NCI-H510A treated with DMSO at 0.1 percent for 48 hours (cell line): ENCODE measurements at regions not wholly inside any gene's neighbourhood (a gene's known extent, or its start where the extent isn't known, plus 50 kb on each side); places are given as distances from the start of the nearest gene placed in this dataset.
"Not testable (repeated sequence)": the region's sequence is repeated elsewhere in the genome, so short reads cannot be mapped to it uniquely, and the experiment has no call there.

ENCODE experiments used
- DNase-seq: peaks from one replicate; lab custom pipeline; 2025; lab: John Stamatoyannopoulos, UW

- no peak for DNase-seq
Measured at GRCh38 chr5:82551192-82551591, 273.0 kb upstream of the RPS23 start.

- no peak for DNase-seq
Measured at GRCh38 chr5:82549263-82549662, 271.1 kb upstream of the RPS23 start.

DNA sequence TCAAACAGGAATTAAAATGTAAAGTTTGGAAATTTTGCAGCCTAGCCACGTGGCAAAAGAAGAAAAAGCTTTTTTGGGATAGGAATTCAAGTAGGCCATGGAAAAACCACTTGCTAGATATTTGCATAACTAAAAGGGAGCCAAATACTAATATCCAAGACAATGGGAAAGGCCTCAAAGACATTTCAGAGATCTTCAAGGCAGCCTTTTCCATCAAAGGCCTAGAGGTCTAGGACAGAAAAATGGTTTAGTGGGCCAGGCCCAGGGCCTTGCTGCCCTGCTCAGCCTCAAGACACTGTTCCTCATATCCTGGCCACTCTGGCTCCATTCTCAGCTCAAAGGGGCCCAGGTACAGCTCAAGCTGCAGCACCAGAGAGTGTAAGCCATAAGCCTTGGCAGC, 265.9 kb upstream of the RPS23 start:
- no peak for DNase-seq

- DNase-seq = no peak
Measured at GRCh38 chr5:82540301-82540700, 262.1 kb upstream of the RPS23 start.

DNA sequence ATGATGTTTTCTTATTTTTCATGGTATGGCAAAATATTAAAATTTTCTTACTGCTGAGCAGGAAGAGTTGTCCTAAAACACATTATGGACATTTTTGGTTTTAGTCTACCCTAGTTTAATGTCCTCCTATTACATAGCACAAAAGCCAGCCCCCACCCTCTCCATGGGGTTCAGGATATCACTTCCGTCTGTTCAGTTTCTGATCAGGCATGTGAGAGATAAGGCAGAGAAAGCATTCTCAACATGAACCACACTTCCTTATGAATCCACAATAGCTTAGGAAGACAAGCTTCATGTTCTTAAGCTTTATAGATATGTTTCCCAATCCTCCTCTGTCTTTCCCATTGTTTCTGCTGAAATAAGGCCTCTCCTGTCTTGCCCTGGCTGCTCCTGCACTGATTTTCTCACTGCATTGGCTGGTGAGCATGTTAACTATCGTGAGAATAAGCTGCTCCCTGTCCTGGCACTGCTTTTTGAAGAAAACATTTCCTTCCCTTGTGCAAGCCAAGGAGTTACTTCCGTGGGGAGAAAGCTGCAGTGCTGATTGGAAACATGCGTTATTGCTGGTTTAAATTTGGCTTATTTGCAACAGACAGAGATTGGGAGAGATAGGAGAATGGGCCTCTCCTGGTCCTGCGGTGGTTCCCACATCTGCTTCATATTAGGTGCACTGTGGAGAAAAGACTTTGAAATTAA, 260.3 kb upstream of the RPS23 start:
- DNase-seq = no peak

GRCh38 chr5:82537687-82538306, 259.6 kb upstream of the RPS23 start:
- no peak for DNase-seq

GRCh38 chr5:82534986-82535385, 256.8 kb upstream of the RPS23 start:
- DNase-seq = no peak

DNA sequence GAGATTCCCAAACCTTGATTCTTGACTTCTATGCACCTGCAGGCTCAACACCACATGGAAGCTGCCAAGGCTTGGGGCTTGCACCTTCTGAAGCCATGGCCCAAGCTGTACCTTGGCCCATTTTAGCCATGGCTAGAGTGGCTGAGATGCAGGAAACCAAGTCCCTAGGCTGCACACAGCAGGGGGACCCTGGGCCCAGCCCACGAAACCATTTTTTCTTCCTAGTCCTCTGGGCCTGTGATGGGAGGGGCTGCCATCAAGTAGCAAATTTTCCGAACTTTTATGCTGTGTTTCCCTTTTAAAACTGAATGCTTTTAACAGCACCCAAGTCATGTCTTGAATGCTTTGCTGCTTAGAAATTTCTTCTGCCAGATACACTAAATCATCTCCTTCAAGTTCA, 253.9 kb upstream of the RPS23 start:
- not testable (repeated sequence) for DNase-seq

DNA sequence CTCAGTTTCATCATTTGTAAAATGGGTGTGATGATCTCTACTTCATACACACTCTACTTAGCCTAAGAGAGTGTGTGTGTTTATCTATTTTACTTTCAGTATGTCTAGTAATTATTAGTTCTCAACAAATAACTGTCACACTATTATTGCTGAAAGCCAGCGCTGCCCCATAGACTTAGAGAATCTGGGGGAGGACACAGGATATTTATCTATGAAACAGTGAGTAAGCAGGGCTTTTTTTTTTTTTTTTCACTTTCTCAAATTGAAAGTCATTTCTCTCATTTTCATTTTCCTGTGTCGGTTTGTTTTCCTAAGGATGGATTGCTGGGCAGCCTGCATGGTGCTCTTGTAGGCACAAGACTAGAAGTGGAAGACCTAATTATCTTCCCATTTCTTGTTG, 248.4 kb upstream of the RPS23 start:
- DNase-seq = no peak

- DNase-seq = no peak
Measured at GRCh38 chr5:82525626-82526025, 247.5 kb upstream of the RPS23 start.

- DNase-seq = no peak
Measured at GRCh38 chr5:82523633-82524032, 245.5 kb upstream of the RPS23 start.

- DNase-seq = no peak
Measured at GRCh38 chr5:82522897-82523296, 244.7 kb upstream of the RPS23 start.

DNA sequence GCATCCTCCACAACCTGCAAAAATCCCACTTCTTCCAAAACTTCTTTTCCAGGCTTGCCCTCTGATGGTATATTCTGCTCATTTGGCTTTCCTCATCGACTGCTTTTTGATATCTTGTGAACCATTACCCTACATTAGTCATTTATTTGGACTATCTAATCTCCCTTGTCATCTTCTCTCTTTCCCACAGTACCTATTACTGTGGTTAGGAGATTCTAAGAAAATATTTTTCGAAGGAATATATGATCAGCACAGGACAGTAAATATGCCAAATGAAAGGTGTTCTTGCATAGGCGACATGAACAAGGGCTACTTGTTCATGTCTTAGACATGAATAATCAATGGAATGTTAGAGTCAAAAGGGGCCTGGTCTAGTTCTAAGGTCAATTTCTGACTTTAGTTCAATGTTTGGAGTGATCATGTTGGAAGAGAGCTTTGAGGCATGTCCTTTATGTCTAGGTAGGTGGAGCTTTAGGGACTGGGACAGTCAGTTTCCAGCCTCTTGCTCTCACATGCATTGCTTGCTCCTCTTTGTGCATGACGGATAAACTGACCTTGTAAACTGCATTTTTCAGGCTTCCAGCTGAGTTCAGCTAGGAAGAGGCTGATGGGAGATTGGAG, 243.4 kb upstream of the RPS23 start:
- DNase-seq = no peak

- DNase-seq = no peak
Measured at GRCh38 chr5:82519558-82519957, 241.4 kb upstream of the RPS23 start.

GRCh38 chr5:82517544-82518075, 239.5 kb upstream of the RPS23 start:
- DNase-seq = no peak

GRCh38 chr5:82513738-82514137, 235.6 kb upstream of the RPS23 start:
- no peak for DNase-seq

DNA sequence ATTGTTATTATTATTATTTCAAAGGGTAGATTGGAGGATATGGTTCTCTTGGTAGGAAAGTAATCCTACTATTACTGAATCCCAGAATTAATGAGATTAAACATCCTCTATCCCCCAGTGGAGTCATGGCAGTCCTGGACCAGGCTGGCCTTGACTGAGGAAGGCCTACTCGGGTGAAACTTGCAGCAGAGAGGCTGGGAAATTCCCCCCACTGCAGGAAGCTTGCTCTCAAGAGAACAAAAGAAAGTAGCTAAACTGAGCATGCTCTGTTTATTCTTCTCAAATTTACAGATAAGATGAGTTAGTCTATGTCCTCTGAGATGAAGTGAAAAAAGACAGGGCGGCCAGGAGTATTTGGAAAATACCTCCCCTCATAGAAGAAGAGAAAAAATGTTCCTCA, 233.9 kb upstream of the RPS23 start:
- DNase-seq = no peak

- DNase-seq = no peak
Measured at GRCh38 chr5:82511134-82511533, 233.0 kb upstream of the RPS23 start.

- DNase-seq = no peak
Measured at GRCh38 chr5:82509762-82510161, 231.6 kb upstream of the RPS23 start.

DNA sequence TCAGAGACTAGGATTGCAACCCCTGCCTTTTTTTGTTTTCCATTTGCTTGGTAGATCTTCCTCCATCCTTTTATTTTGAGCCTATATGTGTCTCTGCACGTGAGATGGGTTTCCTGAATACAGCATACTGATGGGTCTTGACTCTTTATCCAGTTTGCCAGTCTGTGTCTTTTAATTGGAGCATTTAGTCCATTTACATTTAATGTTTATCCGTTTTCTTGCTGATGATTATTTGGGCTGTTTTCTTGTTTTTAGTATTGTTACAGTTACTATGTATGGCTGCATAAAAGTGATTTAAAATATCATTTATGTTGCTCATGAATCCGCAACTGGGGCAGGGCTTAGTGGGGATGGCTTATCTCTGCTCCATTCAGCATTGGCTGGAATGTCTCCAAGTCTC, 228.2 kb upstream of the RPS23 start:
- DNase-seq = not testable (repeated sequence)

GRCh38 chr5:82499725-82500244, 221.6 kb upstream of the RPS23 start:
- DNase-seq = no peak

DNA sequence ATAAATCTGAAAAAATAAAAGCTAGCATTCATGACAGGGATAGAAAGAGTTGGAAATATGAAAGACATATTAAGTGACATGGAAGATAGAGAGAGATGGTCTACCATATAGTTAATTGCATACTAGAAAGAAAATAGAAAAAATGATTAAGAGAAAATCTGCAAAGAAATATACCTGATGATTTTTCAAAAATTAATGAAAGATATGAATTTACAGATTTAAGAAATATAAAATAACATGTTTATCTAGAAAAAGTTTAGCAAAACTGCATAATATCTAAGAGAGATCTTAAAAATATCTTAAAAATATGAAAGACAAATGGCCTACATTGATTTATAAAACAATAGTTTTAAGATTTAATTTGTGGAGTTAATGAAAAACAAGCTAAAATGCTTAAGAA, 219.1 kb upstream of the RPS23 start:
- no peak for DNase-seq

DNA sequence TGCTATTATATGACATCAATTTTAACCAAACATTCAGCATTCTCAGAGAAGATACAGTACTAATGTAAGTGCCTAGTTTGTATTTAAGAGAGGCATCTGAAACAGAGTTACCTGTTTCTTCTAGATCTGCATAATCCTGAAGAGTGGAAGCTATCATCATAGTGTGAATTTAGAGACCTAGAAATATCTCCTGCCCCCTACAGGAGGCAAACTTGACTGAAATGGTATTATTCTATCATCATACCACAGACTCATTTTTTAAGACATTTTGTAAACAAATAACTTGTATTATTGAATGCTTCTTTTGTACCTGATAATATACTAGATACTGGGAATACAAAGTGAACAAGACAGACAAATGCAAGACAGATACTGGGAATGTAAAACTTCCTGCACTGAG, 216.8 kb upstream of the RPS23 start:
- DNase-seq = no peak
